ENCODE measurements at regions not wholly inside any gene's neighbourhood (a gene's known extent, or its start where the extent isn't known, plus 50 kb on each side); places are given as distances from the start of the nearest gene placed in this dataset.
"Not testable (repeated sequence)": the region's sequence is repeated elsewhere in the genome, so short reads cannot be mapped to it uniquely, and the experiment has no call there.

- no peak for DNase-seq (ENCODE audit: low read depth)
- no peak for TF ChIP-seq CTCF (IDR thresholded peaks at IDR 0.05; ENCODE audit: insufficient read depth, low read depth, low read length, missing control alignments)
- H3K4me3 ChIP-seq (ENCODE audit: low read depth, low read length) = no peak overlapping the region
These were observed 146.7 kb upstream of the NRP1 start for GRCh38 chr10:33481184-33481583.

GRCh38 chr10:33480417-33480816 is 145.9 kb upstream of the NRP1 start:
- not testable (repeated sequence) for H3K4me3 ChIP-seq (ENCODE audit: low read depth, low read length); DNase-seq (ENCODE audit: low read depth)

- H3K4me3 ChIP-seq (ENCODE audit: low read depth, low read length) = no peak overlapping the region
- TF ChIP-seq CTCF (IDR thresholded peaks at IDR 0.05; ENCODE audit: insufficient read depth, low read depth, low read length, missing control alignments) = no peak
- no peak for DNase-seq (ENCODE audit: low read depth)
These were observed 144.2 kb upstream of the NRP1 start for GRCh38 chr10:33478675-33479125.

GRCh38 chr10:33478089-33478674 is 143.7 kb upstream of the NRP1 start:
- no peak for DNase-seq (ENCODE audit: low read depth)
- TF ChIP-seq CTCF (IDR thresholded peaks at IDR 0.05; ENCODE audit: insufficient read depth, low read depth, low read length, missing control alignments) = no peak
- H3K4me3 ChIP-seq (ENCODE audit: low read depth, low read length) = no peak overlapping the region

GRCh38 chr10:33477291-33478088 is 143.0 kb upstream of the NRP1 start:
- no peak overlapping the region for H3K4me3 ChIP-seq (ENCODE audit: low read depth, low read length)
- no peak for DNase-seq (ENCODE audit: low read depth)
- TF ChIP-seq CTCF (IDR thresholded peaks at IDR 0.05; ENCODE audit: insufficient read depth, low read depth, low read length, missing control alignments) = no peak

- H3K4me3 ChIP-seq (ENCODE audit: low read depth, low read length) = no peak overlapping the region
- TF ChIP-seq CTCF (IDR thresholded peaks at IDR 0.05; ENCODE audit: insufficient read depth, low read depth, low read length, missing control alignments) = no peak
- DNase-seq (ENCODE audit: low read depth) = no peak
These were observed 142.3 kb upstream of the NRP1 start for GRCh38 chr10:33476757-33477273.

- TF ChIP-seq CTCF (IDR thresholded peaks at IDR 0.05; ENCODE audit: insufficient read depth, low read depth, low read length, missing control alignments) = no peak
- no peak for DNase-seq (ENCODE audit: low read depth)
These were observed 139.2 kb upstream of the NRP1 start for GRCh38 chr10:33473688-33474087.

GRCh38 chr10:33468006-33468405 is 133.5 kb upstream of the NRP1 start:
- not testable (repeated sequence) for DNase-seq (ENCODE audit: low read depth)

More at GRCh38 chr10:33473688-33474087, 139.2 kb upstream of the NRP1 start:
- no peak overlapping the region for H3K4me3 ChIP-seq (ENCODE audit: low read depth, low read length)

More at GRCh38 chr10:33468006-33468405, 133.5 kb upstream of the NRP1 start:
- H3K4me3 ChIP-seq (ENCODE audit: low read depth, low read length) = not testable (repeated sequence)
